ENCODE measurements at regions not wholly inside any gene's neighbourhood (a gene's known extent, or its start where the extent isn't known, plus 50 kb on each side); places are given as distances from the start of the nearest gene placed in this dataset.
"Not testable (repeated sequence)": the region's sequence is repeated elsewhere in the genome, so short reads cannot be mapped to it uniquely, and the experiment has no call there.

DNA sequence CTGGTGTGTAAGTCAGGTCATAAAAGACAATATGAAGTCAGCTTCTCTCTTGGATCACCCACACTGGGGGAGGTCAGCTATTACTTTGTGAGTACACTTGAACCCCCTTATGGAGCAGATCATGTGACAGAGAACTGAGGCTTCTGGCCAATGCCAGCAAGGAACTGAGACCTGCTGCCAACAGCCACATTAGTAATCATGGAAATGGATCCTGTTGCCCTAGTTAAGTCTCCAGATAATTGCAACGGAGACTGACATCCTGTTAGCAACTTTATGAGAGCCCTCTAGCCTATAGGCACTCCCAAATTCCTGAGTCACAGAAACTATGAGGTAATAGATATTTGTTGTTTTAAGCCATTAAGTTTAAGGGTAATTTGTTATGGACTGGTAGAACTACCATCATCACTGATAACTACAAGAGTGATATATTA is 110.4 kb upstream of the GMNC start:
- TF ChIP-seq, protein P1, sequence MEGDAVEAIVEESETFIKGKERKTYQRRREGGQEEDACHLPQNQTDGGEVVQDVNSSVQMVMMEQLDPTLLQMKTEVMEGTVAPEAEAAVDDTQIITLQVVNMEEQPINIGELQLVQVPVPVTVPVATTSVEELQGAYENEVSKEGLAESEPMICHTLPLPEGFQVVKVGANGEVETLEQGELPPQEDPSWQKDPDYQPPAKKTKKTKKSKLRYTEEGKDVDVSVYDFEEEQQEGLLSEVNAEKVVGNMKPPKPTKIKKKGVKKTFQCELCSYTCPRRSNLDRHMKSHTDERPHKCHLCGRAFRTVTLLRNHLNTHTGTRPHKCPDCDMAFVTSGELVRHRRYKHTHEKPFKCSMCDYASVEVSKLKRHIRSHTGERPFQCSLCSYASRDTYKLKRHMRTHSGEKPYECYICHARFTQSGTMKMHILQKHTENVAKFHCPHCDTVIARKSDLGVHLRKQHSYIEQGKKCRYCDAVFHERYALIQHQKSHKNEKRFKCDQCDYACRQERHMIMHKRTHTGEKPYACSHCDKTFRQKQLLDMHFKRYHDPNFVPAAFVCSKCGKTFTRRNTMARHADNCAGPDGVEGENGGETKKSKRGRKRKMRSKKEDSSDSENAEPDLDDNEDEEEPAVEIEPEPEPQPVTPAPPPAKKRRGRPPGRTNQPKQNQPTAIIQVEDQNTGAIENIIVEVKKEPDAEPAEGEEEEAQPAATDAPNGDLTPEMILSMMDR (IDR thresholded peaks at IDR 0.05; ENCODE audit: borderline replicate concordance, insufficient read depth, low read depth, low read length) = no peak

DNA sequence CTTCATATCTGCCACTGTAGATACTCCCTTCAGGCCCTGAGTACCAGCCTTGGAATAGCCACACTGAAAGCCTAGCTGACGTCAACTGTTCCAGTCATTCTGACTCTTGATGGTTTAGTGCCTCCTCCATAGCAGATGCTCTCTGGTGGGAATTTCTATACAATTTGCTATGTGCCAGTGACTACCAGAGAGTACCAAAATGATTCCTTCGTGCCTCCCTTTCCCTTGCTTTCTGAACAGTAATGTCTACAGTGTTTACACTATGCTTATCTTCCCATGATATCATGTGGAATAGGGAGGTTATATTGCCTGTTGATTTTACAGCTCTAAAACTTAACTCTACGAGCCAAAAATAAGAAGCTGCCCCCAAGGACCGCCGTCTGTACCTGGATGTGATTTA is 109.7 kb upstream of the GMNC start:
- TF ChIP-seq, protein P1 (IDR thresholded peaks at IDR 0.05; ENCODE audit: borderline replicate concordance, insufficient read depth, low read depth, low read length) = no peak
- no peak overlapping the region for H3K4me3 ChIP-seq (ENCODE audit: low read depth, low read length)

More for the DNA sequence above, 110.4 kb upstream of the GMNC start:
- no peak overlapping the region for H3K4me3 ChIP-seq (ENCODE audit: low read depth, low read length)

DNA sequence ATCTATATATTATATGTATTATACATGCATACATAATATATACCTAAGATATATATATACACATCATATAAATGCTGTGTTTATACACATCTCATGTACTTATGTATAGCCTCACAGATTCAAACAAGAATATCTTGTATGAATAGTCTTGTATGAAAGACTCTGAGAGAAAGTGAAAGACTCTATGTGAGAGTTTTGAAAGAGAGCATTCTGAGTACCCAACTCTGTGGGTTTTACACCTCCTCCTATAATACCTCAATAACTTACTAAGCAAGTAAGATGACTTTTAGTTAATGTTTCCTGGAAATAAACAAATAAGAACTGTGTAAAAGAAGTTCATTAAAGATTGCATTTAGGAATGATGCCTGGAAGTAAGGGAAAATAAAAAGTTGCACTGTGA is 108.1 kb upstream of the GMNC start:
- TF ChIP-seq, protein P1 (IDR thresholded peaks at IDR 0.05; ENCODE audit: borderline replicate concordance, insufficient read depth, low read depth, low read length) = no peak
- no peak overlapping the region for H3K4me3 ChIP-seq (ENCODE audit: low read depth, low read length)

DNA sequence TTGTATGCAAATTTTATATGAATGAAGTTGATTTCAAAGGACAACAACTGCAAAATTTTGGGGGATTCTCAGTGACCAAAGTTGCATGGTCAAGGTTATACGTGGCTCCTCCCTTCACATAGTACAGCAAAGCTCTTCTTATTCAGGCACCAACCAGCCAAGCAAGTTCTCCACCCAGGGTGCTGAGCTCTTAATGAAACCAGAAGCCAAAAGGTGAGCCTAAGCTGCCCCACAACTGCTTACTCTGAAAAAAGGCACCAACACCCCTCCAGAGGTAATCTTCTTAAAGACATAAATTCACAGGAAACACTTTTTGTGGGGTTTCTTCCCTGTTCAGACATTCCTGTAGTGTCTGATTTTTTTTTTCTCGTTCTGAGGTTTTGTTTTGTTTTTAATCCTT is 106.1 kb upstream of the GMNC start:
- no peak overlapping the region for H3K4me3 ChIP-seq (ENCODE audit: low read depth, low read length)
- TF ChIP-seq, protein P1 (IDR thresholded peaks at IDR 0.05; ENCODE audit: borderline replicate concordance, insufficient read depth, low read depth, low read length) = no peak

DNA sequence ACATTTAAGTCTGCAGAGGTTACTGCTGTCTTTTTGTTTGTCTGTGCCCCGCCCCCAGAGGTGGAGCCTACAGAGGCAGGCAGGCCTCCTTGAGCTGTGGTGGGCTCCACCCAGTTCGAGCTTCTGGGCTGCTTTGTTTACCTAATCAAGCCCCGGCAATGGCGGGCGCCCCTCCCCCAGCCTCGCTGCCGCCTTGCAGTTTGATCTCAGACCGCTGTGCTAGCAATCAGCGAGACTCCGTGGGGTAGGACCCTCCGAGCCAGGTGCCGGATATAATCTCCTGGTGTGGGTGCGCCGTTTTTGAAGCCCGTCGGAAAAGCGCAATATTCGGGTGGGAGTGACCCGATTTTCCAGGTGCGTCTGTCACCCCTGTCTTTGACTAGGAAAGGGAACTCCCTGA is 102.4 kb upstream of the GMNC start:
- H3K4me3 ChIP-seq (ENCODE audit: low read depth, low read length) = not testable (repeated sequence)

DNA sequence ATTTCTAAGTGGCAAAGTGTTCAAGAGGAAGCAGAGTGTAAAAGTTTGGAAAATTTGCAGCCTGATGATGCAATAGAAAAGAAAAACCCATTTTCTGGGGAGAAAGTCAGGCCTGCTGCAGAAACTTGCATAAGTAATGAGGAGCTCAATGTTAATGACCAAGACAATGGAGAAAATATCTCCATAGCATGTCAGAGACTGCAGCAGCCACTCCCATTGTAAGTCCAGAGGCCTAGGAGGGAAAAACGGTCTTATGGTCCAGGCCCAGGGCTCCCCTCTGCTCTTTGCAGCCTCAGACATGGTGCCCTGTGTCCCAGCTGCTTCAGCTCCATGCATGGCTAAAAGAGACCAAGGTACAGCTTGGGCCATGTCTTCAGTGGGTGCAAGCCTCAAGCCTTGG is 96.6 kb upstream of the GMNC start:
- H3K4me3 ChIP-seq (ENCODE audit: low read depth, low read length) = no peak overlapping the region
- TF ChIP-seq, protein P1 (IDR thresholded peaks at IDR 0.05; ENCODE audit: borderline replicate concordance, insufficient read depth, low read depth, low read length) = no peak

DNA sequence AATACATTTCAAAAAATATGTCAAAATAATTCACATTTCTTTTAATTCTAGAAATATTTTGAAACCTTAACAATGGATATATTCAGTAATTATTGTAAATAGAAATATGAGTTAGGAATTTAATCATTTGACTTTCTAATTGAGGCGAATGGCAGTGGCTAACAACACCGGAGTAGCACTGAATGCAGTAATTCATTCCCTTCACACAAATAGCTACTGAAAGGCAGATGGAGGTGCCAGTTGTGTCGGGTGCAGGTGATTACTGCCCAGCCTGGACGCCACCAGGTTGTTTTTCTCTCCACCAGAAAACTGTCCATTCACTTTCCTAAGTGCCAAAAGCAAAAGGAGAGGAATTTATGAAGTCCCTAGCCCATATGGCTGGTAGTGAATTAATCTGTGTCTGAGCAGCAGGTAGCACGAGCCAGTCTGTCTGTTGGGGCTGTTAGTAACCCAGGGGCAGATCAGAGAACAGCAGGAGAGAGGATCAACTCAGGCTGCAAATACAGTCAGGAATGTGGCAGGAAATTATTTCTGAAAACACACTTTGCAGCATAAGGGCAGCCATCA is 79.3 kb upstream of the GMNC start:
- TF ChIP-seq, protein P1 (IDR thresholded peaks at IDR 0.05; ENCODE audit: borderline replicate concordance, insufficient read depth, low read depth, low read length) = no peak
- no peak overlapping the region for H3K4me3 ChIP-seq (ENCODE audit: low read depth, low read length)

DNA sequence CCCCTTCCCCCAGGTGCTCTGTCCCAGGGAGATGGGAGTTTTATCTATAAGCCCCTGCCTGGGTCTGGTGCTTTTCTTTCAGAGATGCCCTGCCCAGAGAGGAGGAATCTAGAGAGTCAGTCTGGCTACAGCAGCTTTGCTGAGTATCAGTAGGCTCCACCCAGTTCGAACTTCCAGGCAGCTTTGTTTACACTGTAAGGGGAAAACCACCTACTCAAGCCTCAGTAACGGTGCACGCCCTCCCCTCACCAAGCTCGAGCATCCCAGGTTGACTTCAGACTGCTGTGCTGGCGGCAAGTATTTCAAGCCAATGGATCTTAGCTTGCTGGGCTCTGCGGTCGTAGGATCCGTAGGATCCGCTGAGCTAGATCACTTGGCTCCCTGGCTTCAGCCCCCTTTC is 72.1 kb upstream of the GMNC start:
- not testable (repeated sequence) for H3K4me3 ChIP-seq (ENCODE audit: low read depth, low read length)
